ENCODE measurements at regions not wholly inside any gene's neighbourhood (a gene's known extent, or its start where the extent isn't known, plus 50 kb on each side); places are given as distances from the start of the nearest gene placed in this dataset.
"Not testable (repeated sequence)": the region's sequence is repeated elsewhere in the genome, so short reads cannot be mapped to it uniquely, and the experiment has no call there.

DNA sequence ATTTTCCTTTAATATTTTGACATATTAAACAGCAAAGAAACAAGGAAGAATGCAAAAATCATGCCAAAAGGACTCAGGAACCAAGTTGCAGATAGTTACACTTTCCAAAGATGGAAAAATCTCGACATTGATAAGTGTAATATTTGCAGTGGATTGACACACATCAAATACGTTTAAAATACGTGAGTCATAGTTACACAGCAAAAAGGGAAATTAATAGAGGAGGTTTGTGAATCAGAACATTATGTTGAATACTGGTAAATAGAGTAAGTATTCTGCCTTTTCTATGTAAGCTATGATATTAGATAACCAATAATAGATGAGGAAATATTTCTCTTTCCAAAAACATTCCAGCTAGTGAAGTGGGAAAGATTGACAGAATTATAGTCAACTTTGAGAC is 1761.3 kb upstream of the IGFBP7 start:
- no peak for DNase-seq (ENCODE audit: low read depth)

GRCh38 chr4:58849026-58849425 is 1738.8 kb upstream of the IGFBP7 start:
- no peak for DNase-seq (ENCODE audit: low read depth)

DNA sequence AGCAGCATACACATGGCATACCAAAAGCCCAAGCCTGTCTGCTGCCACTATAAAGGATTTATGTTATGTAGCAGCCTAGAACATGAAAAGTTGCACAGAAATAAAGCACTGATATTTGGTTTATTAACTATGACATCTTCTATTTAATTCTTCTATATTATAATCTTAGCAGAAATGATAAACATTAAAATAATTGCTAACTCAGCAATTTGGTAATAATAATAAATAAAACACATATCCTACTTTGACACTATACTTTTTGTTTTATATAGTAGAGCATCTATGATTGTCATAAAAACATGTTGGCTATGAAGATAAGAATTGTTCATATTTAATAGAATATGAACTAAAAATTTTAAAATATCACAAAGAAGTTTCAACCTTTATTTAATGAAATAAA is 1733.3 kb upstream of the IGFBP7 start:
- DNase-seq (ENCODE audit: low read depth): no peak

GRCh38 chr4:58833126-58833525 is 1722.9 kb upstream of the IGFBP7 start:
- DNase-seq (ENCODE audit: low read depth): no peak

GRCh38 chr4:58825278-58825677 is 1715.1 kb upstream of the IGFBP7 start:
- DNase-seq (ENCODE audit: low read depth): no peak

DNA sequence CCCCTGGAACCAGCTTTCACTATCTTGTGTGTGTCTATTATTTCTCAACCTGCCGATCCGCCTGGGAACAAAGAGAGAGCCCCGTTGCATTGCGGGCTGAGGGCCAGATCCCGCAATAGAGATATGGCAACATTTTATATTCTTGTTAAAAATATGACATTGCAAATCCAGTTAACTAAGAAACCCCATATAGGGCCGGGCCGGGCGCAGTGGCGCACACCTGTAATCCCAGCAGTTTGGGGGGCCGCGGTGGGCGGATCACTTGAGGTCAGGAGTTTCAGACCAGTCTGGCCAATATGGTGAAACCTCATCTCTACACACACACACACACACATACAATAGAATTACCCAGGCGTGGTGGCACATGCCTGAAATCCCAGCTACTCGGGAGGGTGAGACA is 1708.4 kb upstream of the IGFBP7 start:
- DNase-seq (ENCODE audit: low read depth): not testable (repeated sequence)

- no peak for DNase-seq (ENCODE audit: low read depth)
Measured at GRCh38 chr4:58809948-58810347, 1699.8 kb upstream of the IGFBP7 start.

GRCh38 chr4:58809366-58809765 is 1699.2 kb upstream of the IGFBP7 start:
- DNase-seq (ENCODE audit: low read depth): no peak

DNA sequence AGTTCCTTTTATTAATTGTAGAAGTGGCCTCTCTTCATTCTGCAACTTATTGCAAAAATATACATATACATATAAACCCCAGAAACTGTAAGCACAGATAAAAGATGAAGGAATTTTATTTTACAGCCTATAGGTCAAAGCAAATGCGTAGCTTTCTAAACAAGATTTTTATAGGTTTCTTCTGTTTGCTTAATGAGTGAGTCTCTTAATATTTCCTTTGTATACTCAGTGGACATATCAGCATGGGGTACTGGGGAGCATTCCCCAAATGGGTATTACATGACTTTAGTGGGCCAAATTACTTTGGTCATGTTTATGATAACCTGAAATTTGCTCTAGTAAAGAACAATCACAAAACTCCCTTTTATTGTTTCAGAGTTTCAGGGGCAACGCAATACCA is 1698.6 kb upstream of the IGFBP7 start:
- no peak for DNase-seq (ENCODE audit: low read depth)

DNA sequence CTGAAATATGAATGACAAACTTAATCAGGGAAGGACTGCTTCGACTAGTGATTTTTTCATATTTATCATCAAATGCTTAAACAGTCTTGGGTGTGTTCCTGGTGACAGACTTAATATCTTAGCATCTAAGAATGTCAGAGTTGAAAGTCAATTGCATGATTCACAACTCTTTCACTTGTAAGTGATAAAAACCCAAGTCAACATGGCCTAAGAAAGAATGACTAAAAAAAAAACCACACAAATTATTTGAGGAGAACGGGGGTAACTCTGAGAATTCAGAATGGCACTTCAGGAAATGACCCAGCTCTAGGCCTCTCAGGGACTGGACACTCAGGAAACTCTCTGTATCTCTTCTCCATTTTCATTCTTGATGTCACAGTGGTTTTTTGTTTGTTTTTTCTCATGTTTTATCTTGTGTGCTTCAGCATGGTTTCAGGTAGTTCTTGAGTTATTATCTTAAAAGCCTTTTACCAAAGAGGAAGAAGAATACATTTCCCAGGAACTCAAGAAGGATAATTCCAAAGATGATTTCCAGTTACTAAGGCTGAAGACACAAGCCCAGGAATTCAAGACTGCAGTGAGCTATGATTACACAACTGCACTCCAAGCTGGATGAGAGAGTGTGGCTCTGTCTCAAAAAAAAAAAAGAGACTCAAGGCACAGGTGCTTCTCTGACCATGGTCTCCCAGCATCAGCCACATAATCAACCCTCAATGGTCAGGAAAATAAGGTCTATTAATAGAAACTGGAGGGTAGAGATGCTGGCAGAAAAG is 1697.8 kb upstream of the IGFBP7 start:
- no peak for DNase-seq (ENCODE audit: low read depth)

GRCh38 chr4:58776627-58777026 is 1666.4 kb upstream of the IGFBP7 start:
- DNase-seq (ENCODE audit: low read depth): no peak

GRCh38 chr4:58767598-58767997 is 1657.4 kb upstream of the IGFBP7 start:
- DNase-seq (ENCODE audit: low read depth): no peak

- DNase-seq (ENCODE audit: low read depth): no peak
Measured at GRCh38 chr4:58766763-58767162, 1656.6 kb upstream of the IGFBP7 start.

GRCh38 chr4:58761563-58761962 is 1651.4 kb upstream of the IGFBP7 start:
- DNase-seq (ENCODE audit: low read depth): no peak

- no peak for DNase-seq (ENCODE audit: low read depth)
Measured at GRCh38 chr4:58760737-58761136, 1650.6 kb upstream of the IGFBP7 start.

GRCh38 chr4:58760100-58760499 is 1649.9 kb upstream of the IGFBP7 start:
- no peak for DNase-seq (ENCODE audit: low read depth)

DNA sequence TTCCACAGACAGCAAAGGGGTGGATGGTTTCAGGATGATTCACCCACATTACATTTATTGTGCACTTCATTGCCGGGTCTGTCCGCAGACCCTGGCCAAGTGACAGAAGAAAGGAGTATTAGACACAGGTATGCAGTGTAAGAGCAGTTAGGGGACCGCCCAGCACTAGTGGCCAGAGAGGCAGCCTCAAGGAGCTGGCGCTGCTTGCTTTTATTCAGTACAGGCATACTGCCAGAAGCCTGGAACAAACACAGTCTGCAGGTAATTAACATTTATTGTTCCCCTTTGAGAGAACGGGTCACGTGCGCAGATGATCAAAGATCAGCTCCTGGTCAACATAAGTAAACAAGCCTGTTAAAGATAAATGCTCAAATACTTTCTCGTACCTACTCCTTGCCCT is 1639.0 kb upstream of the IGFBP7 start:
- no peak for DNase-seq (ENCODE audit: low read depth)

DNA sequence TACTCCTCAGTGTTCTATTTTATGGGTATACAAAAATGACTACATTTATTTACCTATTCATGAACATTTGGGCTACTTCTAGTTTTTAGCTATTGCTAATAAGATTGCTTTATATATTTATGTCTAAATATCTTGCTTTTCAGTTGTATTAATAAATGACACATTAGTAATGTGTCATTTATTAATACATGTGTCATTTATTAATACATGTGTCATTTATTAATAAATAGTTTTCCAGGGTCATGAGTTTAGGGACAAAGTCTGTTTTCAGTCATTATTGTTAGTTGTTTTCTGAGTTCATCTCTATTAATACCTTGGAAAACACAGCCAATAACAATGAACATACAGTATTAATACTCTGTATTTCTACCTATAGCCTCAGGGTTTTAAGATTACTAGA is 1630.7 kb upstream of the IGFBP7 start:
- DNase-seq (ENCODE audit: low read depth): no peak

GRCh38 chr4:58739275-58739674 is 1629.1 kb upstream of the IGFBP7 start:
- DNase-seq (ENCODE audit: low read depth): no peak

DNA sequence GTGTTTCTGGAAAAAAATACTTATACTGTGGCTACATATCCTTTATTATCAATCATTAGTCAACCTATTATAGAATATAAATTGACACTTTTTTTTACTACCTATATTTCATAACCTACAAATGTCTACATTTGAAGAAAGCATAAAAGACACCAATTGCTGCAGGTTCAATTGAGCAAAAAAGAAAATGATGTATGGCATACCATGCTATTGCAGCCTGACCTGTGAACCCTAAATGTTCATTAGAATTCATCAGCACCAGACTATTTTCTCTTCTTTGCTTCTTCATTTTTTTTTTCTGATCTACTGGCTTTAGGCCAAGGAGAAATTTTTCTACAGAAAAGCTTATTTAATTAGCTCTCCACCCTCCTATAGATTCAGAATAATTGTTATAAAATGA is 1628.2 kb upstream of the IGFBP7 start:
- no peak for DNase-seq (ENCODE audit: low read depth)

GRCh38 chr4:58734030-58734674 is 1624.0 kb upstream of the IGFBP7 start:
- no peak for DNase-seq (ENCODE audit: low read depth)

DNA sequence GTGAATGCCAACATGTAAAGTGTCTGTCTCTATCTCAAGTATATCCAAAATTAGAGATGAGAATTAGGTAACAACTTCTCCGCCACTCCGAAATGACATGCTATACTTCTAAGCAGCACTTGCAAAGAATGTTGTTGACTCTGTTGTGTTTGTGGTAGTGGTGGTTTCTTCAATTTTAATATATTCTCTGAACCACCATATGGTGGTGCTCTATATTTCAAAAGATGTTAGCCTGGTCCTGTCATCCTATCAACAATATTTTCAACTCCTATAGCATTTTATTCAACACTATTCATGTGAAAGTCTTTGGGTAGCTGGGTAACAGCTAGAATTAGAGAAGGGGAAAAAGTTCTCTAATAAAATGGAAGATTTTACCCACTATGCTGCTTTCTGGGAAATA is 1622.8 kb upstream of the IGFBP7 start:
- no peak for DNase-seq (ENCODE audit: low read depth)

GRCh38 chr4:58723954-58724353 is 1613.8 kb upstream of the IGFBP7 start:
- no peak for DNase-seq (ENCODE audit: low read depth)

- DNase-seq (ENCODE audit: low read depth): no peak
Measured at GRCh38 chr4:58711039-58711438, 1600.9 kb upstream of the IGFBP7 start.

All from LHCN-M2 (cell line).